Neural progenitor cell (in vitro differentiated cells): ENCODE measurements at regions not wholly inside any gene's neighbourhood (a gene's known extent, or its start where the extent isn't known, plus 50 kb on each side); places are given as distances from the start of the nearest gene placed in this dataset.

Experiments used
- CTCF ChIP-seq: fragments of 200-600 bp; sonication (generic); IDR thresholded peaks from 2 replicates; pipeline ENCODE4 v1.5.1; 2017; ENCODE audit warnings: antibody characterized with exemption, mild to moderate bottlenecking
- EZH2 ChIP-seq: fragments of 200-600 bp; sonication (generic); IDR thresholded peaks from 2 replicates; pipeline ENCODE4 v1.6.1; 2017; ENCODE audit warnings: antibody characterized with exemption, mild to moderate bottlenecking, moderate library complexity
- EZH2phosphoT487 ChIP-seq: fragments of 200-600 bp; sonication (generic); IDR thresholded peaks from 2 replicates; pipeline ENCODE4 v1.6.1; 2017; ENCODE audit warnings: antibody characterized with exemption

- TF ChIP-seq CTCF: no peak
- no peak for TF ChIP-seq EZH2phosphoT487
- TF ChIP-seq EZH2: no peak
Observed at GRCh38 chr1:90510143-90510542, 207.0 kb downstream of the BARHL2 start.
